LNCaP clone FGC (cell line): ENCODE measurements at regions not wholly inside any gene's neighbourhood (a gene's known extent, or its start where the extent isn't known, plus 50 kb on each side); places are given as distances from the start of the nearest gene placed in this dataset.

Source experiments
- DNase-seq: peaks from one replicate; pipeline ENCODE4 v3.0.0-alpha.2; 2011; ENCODE audit warnings: low read depth
- H3K4me3 ChIP-seq: 2 replicates; pipeline ENCODE4 v1.5.1; 2011; ENCODE audit warnings: mild to moderate bottlenecking, low read depth, low read length, control low read depth
- TF ChIP-seq, protein P1 (sequence below): IDR thresholded peaks from 2 replicates; pipeline ENCODE4 v1.5.1; 2012; ENCODE audit warnings: mild to moderate bottlenecking; ENCODE audit not compliant: control insufficient read depth, insufficient read depth; ENCODE audit errors: extremely low read depth

DNA sequence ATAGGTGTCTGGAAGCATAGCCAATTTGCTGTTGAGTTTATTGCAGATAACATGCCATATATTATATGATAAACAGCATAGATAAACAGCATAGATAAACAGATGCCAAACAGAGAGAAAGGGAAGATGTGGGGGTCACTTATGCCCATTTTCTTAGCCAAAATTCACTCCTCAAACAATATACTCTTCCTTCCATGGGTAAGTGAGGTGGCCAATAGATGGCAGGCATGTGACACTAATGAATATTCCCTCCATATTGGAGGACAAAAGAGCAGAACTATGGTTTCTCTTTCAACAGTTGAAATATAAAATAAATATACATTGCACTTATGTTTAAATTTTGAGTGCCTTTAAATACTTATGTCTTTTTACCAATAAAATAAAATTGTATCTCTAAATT lies 1212.8 kb downstream of the REEP3 start:
- peak; percentile 19 for DNase-seq
- TF ChIP-seq, protein P1, sequence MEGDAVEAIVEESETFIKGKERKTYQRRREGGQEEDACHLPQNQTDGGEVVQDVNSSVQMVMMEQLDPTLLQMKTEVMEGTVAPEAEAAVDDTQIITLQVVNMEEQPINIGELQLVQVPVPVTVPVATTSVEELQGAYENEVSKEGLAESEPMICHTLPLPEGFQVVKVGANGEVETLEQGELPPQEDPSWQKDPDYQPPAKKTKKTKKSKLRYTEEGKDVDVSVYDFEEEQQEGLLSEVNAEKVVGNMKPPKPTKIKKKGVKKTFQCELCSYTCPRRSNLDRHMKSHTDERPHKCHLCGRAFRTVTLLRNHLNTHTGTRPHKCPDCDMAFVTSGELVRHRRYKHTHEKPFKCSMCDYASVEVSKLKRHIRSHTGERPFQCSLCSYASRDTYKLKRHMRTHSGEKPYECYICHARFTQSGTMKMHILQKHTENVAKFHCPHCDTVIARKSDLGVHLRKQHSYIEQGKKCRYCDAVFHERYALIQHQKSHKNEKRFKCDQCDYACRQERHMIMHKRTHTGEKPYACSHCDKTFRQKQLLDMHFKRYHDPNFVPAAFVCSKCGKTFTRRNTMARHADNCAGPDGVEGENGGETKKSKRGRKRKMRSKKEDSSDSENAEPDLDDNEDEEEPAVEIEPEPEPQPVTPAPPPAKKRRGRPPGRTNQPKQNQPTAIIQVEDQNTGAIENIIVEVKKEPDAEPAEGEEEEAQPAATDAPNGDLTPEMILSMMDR: peak; percentile 80

GRCh38 chr10:64738462-64738861 lies 1217.3 kb downstream of the REEP3 start:
- no peak for DNase-seq
- H3K4me3 ChIP-seq: no peak overlapping the region
- TF ChIP-seq, protein P1: no peak

More for the DNA sequence above, 1212.8 kb downstream of the REEP3 start:
- no peak overlapping the region for H3K4me3 ChIP-seq

- no peak overlapping the region for H3K4me3 ChIP-seq
- TF ChIP-seq, protein P1: no peak
These were observed 1224.4 kb downstream of the REEP3 start for GRCh38 chr10:64745565-64745964.

DNA sequence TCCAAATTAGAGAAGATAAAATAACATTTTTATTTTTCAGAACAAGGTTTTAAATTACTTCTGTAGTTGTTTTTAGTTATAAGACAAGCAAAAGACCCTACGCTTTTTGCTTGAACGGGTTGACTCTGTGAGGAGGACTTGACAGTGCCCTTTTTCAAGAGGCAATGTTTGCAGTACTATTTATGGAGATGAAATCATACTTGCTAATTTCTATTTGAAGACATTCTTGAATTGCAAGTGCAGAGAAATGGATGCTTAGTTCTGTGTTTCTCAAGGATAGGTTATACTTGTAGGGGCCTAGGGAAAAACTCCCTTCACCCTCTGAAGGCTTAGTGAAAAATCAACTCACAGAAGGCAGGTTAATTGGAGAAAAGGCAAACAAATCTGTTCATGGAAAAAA lies 1229.5 kb downstream of the REEP3 start:
- no peak for DNase-seq
- TF ChIP-seq, protein P1: no peak
- no peak overlapping the region for H3K4me3 ChIP-seq

More at GRCh38 chr10:64745565-64745964, 1224.4 kb downstream of the REEP3 start:
- DNase-seq: no peak

- no peak overlapping the region for H3K4me3 ChIP-seq
- TF ChIP-seq, protein P1: no peak
- DNase-seq: no peak
These were observed 1232.3 kb downstream of the REEP3 start for GRCh38 chr10:64753516-64753915.

GRCh38 chr10:64760371-64760770 lies 1239.2 kb downstream of the REEP3 start:
- no peak for DNase-seq
- TF ChIP-seq, protein P1: no peak
- no peak overlapping the region for H3K4me3 ChIP-seq

GRCh38 chr10:64762861-64763260 lies 1241.7 kb downstream of the REEP3 start:
- DNase-seq: no peak
- TF ChIP-seq, protein P1: no peak
- H3K4me3 ChIP-seq: no peak overlapping the region
